GM12878 (cell line): ENCODE measurements at regions not wholly inside any gene's neighbourhood (a gene's known extent, or its start where the extent isn't known, plus 50 kb on each side); places are given as distances from the start of the nearest gene placed in this dataset.

Source experiments
- CTCF ChIP-seq, 3 experiments: IDR thresholded peaks in 2 of 3; conservative IDR thresholded peaks in 1 of 3; 2 replicates each; pipeline ENCODE4 v1.5.1; 2011; ENCODE audit warnings: low read depth in 3 of 3, low read length in 3 of 3, mild to moderate bottlenecking in 3 of 3, control low read depth in 2 of 3, moderate library complexity in 2 of 3, inconsistent platforms in 1 of 3, mixed read lengths in 1 of 3; ENCODE audit not compliant: control insufficient read depth in 2 of 3, insufficient read depth in 1 of 3; ENCODE audit errors: extremely low read depth in 1 of 3
- EZH2 ChIP-seq: IDR thresholded peaks from 2 replicates; pipeline ENCODE4 v1.6.1; 2012; ENCODE audit warnings: low read depth, mild to moderate bottlenecking, control low read depth, inconsistent platforms, low read length, borderline replicate concordance; ENCODE audit not compliant: control insufficient read depth
- MTA2 ChIP-seq: fragments of 450-650 bp; IDR thresholded peaks from 2 replicates; pipeline ENCODE4 v1.6.1; 2016; ENCODE audit warnings: low read depth, mild to moderate bottlenecking, moderate library complexity
- RFX5 ChIP-seq: IDR thresholded peaks from 2 replicates; pipeline ENCODE4 v1.6.1; 2011; ENCODE audit warnings: low read depth, low read length, improper control_type of control experiment
- TF ChIP-seq, protein P1 (sequence below): IDR thresholded peaks from 2 replicates; pipeline ENCODE4 v1.6.1; 2012; ENCODE audit warnings: low read depth, low read length, improper control_type of control experiment

- TF ChIP-seq CTCF (IDR thresholded peaks at IDR 0.05 in 2 of 3, conservative IDR thresholded peaks at IDR 0.05 in 1 of 3; ENCODE audit: control insufficient read depth in 2 of 3, extremely low read depth in 1 of 3, insufficient read depth in 1 of 3, low read depth in 3 of 3, low read length in 3 of 3) (no peak), MTA2 (no peak), EZH2 (no peak), RFX5 (no peak)
- TF ChIP-seq, protein P1, sequence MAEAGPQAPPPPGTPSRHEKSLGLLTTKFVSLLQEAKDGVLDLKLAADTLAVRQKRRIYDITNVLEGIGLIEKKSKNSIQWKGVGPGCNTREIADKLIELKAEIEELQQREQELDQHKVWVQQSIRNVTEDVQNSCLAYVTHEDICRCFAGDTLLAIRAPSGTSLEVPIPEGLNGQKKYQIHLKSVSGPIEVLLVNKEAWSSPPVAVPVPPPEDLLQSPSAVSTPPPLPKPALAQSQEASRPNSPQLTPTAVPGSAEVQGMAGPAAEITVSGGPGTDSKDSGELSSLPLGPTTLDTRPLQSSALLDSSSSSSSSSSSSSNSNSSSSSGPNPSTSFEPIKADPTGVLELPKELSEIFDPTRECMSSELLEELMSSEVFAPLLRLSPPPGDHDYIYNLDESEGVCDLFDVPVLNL, result no peak
These were observed 249.6 kb downstream of the MSRB3 start for GRCh38 chr12:65528127-65528526.
